Mesothelial cell of epicardium (in vitro differentiated cells): ENCODE measurements at regions not wholly inside any gene's neighbourhood (a gene's known extent, or its start where the extent isn't known, plus 50 kb on each side); places are given as distances from the start of the nearest gene placed in this dataset.
"Not testable (repeated sequence)": the region's sequence is repeated elsewhere in the genome, so short reads cannot be mapped to it uniquely, and the experiment has no call there.

ENCODE experiments used
- DNase-seq, 2 experiments: peaks; one replicate each; pipeline ENCODE4 v3.0.0; 2021; ENCODE audit warnings: low spot score in 2 of 2; ENCODE audit not compliant: unreplicated experiment in 2 of 2
- H3K27ac Mint-ChIP-seq: 2 replicates; pipeline ENCODE4 v1.8.0; 2021; ENCODE audit warnings: mixed read lengths
- H3K27me3 Mint-ChIP-seq: 2 replicates; pipeline ENCODE4 v1.8.0; 2021; ENCODE audit warnings: low read depth, mixed read lengths
- H3K36me3 Mint-ChIP-seq: 2 replicates; pipeline ENCODE4 v1.8.0; 2021; ENCODE audit warnings: mixed read lengths
- H3K4me1 Mint-ChIP-seq: 2 replicates; pipeline ENCODE4 v1.8.0; 2021; ENCODE audit warnings: mixed read lengths
- H3K4me3 Mint-ChIP-seq: 2 replicates; pipeline ENCODE4 v1.8.0; 2021; ENCODE audit warnings: mild to moderate bottlenecking, moderate library complexity, mixed read lengths
- H3K9me3 Mint-ChIP-seq: 2 replicates; pipeline ENCODE4 v1.8.0; 2021; ENCODE audit warnings: mixed read lengths
- CTCF ChIP-seq: fragments of 200-600 bp; sonication (generic); IDR thresholded peaks from one replicate; pipeline ENCODE4 v1.5.0; 2021; ENCODE audit warnings: antibody characterized with exemption; ENCODE audit not compliant: unreplicated experiment

GRCh38 chr4:9556076-9556475 is 111.9 kb downstream of the DEFB131A start:
- not testable (repeated sequence) for H3K36me3 Mint-ChIP-seq, H3K4me1 Mint-ChIP-seq, H3K27me3 Mint-ChIP-seq, H3K4me3 Mint-ChIP-seq, H3K27ac Mint-ChIP-seq, DNase-seq, H3K9me3 Mint-ChIP-seq

GRCh38 chr4:9577869-9578268 is 133.7 kb downstream of the DEFB131A start:
- H3K9me3 Mint-ChIP-seq: peaks cover 51% of the 10 kb centered on the region
- not testable (repeated sequence) for H3K27ac Mint-ChIP-seq, H3K36me3 Mint-ChIP-seq, H3K27me3 Mint-ChIP-seq, H3K4me1 Mint-ChIP-seq, H3K4me3 Mint-ChIP-seq, DNase-seq

- not testable (repeated sequence) for H3K4me1 Mint-ChIP-seq, H3K36me3 Mint-ChIP-seq, DNase-seq, H3K4me3 Mint-ChIP-seq, H3K27ac Mint-ChIP-seq, H3K27me3 Mint-ChIP-seq
- peaks cover 18% of the 10 kb centered on the region for H3K9me3 Mint-ChIP-seq
These were observed 138.7 kb downstream of the DEFB131A start for GRCh38 chr4:9582880-9583279.

DNA sequence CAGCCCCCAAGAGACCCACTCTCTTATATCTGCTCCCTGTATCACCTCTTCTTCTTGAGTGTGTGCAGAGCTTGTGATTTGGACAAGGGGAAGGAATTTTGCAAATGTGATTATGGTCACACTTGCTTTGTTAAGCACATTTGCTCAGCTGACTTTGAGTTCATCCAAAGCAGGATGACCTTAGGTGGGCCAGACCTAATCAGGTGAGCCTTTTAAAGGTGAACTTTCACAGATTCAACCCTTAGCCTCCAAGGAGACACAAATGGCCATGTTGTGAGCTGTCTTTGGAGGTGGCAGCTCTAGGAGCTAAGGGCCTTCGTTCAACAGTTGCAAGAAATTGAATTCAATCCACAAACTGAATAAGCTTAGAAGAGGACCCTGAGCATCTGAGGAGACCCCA is 147.8 kb downstream of the DEFB131A start:
- H3K4me1 Mint-ChIP-seq: peaks cover 4% of the 10 kb centered on the region
- H3K36me3 Mint-ChIP-seq: no peaks in the 10 kb centered on the region
- H3K27me3 Mint-ChIP-seq: no peaks in the 10 kb centered on the region
- peaks cover 3% of the 10 kb centered on the region for H3K9me3 Mint-ChIP-seq
- TF ChIP-seq CTCF: no peak
- no peak overlapping the region for H3K4me3 Mint-ChIP-seq
- H3K27ac Mint-ChIP-seq: no peak overlapping the region
- DNase-seq: no peak

DNA sequence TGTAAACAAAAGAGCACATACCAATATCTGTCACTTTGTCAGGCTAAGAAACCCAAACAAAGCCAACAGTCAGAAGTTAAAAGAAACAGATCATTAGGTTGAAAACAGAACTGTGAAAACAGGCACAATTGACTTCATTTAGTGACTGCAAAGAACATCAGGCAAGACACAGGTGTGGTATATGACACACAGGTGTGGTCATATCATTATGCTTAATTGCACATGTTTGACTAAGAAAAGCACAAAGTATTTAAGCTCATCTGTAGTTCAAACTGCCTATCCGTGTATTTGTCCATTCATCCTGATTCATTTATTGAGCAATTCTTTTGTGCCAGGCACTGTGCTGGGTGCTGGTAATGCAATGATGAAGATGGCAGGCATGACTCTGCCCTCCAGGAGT is 150.7 kb downstream of the DEFB131A start:
- H3K27ac Mint-ChIP-seq: no peak overlapping the region
- peaks cover 7% of the 10 kb centered on the region for H3K4me1 Mint-ChIP-seq
- peaks cover 3% of the 10 kb centered on the region for H3K9me3 Mint-ChIP-seq
- no peaks in the 10 kb centered on the region for H3K27me3 Mint-ChIP-seq
- H3K4me3 Mint-ChIP-seq: no peak overlapping the region
- DNase-seq: no peak
- TF ChIP-seq CTCF: no peak
- H3K36me3 Mint-ChIP-seq: no peaks in the 10 kb centered on the region

- not testable (repeated sequence) for H3K27ac Mint-ChIP-seq, H3K27me3 Mint-ChIP-seq, H3K36me3 Mint-ChIP-seq, DNase-seq, H3K4me1 Mint-ChIP-seq, H3K4me3 Mint-ChIP-seq, H3K9me3 Mint-ChIP-seq
These were observed 151.3 kb downstream of the DEFB131A start for GRCh38 chr4:9595531-9595930.

- Mint-ChIP-seq H3K27me3 (peaks cover 7% of the 10 kb centered on the region), H3K27ac (peak overlapping the region; percentile 35), H3K36me3 (no peaks in the 10 kb centered on the region), H3K4me1 (peaks cover 26% of the 10 kb centered on the region), H3K4me3 (no peak overlapping the region), H3K9me3 (no peaks in the 10 kb centered on the region)
- TF ChIP-seq CTCF: no peak
- DNase-seq: no peak
These were observed 155.1 kb downstream of the DEFB131A start for GRCh38 chr4:9599266-9599665.

DNA sequence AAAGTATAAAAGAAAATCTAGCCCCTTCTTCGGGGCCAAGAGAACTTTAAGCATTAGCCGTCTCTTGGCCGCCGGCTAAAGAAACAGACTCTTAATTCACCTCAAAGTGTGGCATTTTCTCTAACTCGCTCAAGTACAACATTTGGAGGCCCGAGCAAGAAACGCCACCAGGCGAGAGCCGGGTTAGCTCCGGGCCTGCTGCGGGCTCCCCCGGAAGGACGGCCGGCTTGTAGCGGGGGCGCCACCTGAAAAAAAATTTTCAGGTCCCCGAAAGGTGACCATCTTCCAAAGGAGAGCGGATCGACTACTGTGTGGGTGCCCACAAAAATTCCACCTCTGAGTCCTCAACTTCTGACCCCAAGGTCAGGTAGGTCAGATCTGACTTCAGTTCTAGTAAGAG is 156.0 kb downstream of the DEFB131A start:
- no peak for TF ChIP-seq CTCF
- Mint-ChIP-seq H3K4me1 (peaks cover 29% of the 10 kb centered on the region), H3K4me3 (no peak overlapping the region), H3K36me3 (no peaks in the 10 kb centered on the region), H3K27ac (peak overlapping the region; percentile 47), H3K9me3 (no peaks in the 10 kb centered on the region), H3K27me3 (peaks cover 7% of the 10 kb centered on the region)
- no peak for DNase-seq
